C4-2B (cell line): ENCODE measurements at regions not wholly inside any gene's neighbourhood (a gene's known extent, or its start where the extent isn't known, plus 50 kb on each side); places are given as distances from the start of the nearest gene placed in this dataset.

ENCODE experiments used
- H3K27ac ChIP-seq: fragments of 450-650 bp; 2 replicates; pipeline ENCODE4 v1.5.1; 2017
- ZFX ChIP-seq: fragments of 450-650 bp; IDR thresholded peaks from 2 replicates; pipeline ENCODE4 v1.6.1; 2017
- TF ChIP-seq, protein P1 (sequence below): fragments of 450-650 bp; conservative IDR thresholded peaks from 2 replicates; pipeline ENCODE4 v1.5.1; 2017; ENCODE audit warnings: mild to moderate bottlenecking

GRCh38 chr12:108019862-108020261, 109.2 kb upstream of the WSCD2 start:
- no peak for TF ChIP-seq ZFX
- TF ChIP-seq, protein P1, sequence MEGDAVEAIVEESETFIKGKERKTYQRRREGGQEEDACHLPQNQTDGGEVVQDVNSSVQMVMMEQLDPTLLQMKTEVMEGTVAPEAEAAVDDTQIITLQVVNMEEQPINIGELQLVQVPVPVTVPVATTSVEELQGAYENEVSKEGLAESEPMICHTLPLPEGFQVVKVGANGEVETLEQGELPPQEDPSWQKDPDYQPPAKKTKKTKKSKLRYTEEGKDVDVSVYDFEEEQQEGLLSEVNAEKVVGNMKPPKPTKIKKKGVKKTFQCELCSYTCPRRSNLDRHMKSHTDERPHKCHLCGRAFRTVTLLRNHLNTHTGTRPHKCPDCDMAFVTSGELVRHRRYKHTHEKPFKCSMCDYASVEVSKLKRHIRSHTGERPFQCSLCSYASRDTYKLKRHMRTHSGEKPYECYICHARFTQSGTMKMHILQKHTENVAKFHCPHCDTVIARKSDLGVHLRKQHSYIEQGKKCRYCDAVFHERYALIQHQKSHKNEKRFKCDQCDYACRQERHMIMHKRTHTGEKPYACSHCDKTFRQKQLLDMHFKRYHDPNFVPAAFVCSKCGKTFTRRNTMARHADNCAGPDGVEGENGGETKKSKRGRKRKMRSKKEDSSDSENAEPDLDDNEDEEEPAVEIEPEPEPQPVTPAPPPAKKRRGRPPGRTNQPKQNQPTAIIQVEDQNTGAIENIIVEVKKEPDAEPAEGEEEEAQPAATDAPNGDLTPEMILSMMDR, result no peak
- H3K27ac ChIP-seq, result no peak overlapping the region

DNA sequence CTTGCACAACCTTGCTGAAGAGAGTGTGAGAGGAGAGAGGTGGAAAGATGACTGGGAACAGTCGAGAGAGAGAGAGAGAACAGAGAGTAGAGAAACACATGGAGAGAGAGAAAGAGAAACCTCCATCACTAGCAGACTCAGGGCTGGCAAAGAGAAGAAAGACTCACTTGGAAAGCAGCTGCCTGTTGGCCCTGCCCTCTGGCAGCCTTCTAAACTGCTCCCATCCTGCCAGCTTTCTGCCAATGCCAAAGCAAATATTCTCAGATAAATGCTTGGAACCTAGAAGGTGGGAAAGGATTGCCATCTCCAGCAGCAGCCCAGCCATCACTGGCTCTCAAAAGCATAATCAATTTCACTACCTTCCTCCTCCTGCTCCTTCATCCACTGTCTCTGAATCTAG, 107.9 kb upstream of the WSCD2 start:
- TF ChIP-seq ZFX, result no peak
- TF ChIP-seq, protein P1, result no peak
- no peak overlapping the region for H3K27ac ChIP-seq

DNA sequence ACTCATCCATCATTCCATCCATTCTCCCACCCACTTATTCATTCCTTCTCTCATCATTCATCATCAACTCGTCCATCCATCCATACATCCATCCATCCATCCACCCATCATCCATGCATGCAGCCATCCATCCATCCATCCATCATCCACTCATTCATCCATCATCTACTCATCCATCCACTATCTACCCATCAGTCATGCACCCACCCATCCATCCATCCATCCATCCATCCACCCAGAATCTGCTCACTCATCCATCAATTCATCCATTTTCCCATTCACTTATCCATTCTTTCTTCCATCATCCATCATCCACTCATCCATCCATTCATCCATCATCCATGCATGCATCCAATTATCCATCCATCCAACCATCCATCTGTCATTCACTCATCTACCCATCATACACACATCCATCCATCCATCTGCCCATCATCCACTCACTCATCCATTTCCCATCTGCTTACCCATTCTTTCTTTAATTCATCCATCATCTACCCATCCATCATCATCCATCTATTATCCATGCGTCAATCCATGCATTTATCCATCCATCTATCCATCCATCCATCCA, 107.1 kb upstream of the WSCD2 start:
- no peak for TF ChIP-seq ZFX
- TF ChIP-seq, protein P1, result no peak
- H3K27ac ChIP-seq, result no peak overlapping the region

DNA sequence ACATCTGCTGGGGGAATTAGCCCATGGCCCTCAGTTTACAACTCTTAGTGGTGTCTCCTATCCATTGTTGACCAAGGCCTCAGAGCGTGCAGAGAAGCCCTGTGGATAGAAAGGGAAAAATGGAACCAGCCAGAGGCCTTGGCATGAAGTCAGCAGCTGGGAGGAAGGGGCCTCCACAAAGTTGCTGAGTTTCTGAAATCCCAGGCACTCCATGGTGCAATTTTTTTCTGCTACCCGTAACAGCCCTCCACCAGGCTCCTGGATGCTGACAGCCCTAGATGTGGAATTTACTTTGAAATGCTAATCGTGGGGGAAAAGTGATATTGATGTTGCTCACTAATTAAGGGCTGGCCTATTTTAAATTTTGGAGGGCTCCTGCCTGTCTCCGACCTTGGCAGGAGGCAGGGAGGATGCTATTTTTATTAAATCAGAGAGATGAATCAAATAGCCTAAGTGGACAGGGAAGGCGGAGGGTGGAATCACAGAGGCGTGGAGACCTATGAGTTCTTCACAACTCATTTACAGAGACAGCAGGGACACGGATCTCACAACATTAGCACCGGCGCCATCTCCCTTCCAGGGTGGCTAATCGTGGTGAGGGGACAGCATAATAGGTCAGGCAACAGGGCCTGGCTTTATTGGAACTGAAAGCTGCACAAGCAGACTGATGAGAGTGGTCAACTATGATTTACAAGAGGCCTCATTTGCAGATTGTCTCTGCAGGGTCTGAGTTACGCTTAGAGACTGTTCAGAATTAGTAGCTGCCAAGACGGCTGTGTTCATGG, 99.8 kb upstream of the WSCD2 start:
- no peak overlapping the region for H3K27ac ChIP-seq
- TF ChIP-seq, protein P1, result no peak
- TF ChIP-seq ZFX, result no peak

DNA sequence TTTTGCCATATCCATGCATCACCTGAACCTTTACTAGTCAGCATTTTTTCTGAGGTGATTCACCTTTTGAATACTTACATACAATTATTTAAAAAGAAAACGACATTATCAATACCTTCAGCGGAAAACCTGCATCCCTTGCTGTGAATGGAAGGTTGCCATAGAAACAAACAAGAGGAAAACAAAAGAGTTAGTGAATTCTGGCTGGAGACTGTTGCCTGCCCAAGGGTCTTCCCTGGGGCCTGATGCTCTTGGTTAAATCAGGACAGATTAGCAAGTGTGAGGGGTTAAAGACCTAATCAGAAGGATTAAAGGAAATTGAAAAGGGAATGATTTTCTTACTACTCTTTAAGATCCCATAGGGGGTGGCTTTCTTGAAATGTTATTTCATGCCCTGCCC, 96.0 kb upstream of the WSCD2 start:
- H3K27ac ChIP-seq, result no peak overlapping the region
- TF ChIP-seq, protein P1, result no peak

DNA sequence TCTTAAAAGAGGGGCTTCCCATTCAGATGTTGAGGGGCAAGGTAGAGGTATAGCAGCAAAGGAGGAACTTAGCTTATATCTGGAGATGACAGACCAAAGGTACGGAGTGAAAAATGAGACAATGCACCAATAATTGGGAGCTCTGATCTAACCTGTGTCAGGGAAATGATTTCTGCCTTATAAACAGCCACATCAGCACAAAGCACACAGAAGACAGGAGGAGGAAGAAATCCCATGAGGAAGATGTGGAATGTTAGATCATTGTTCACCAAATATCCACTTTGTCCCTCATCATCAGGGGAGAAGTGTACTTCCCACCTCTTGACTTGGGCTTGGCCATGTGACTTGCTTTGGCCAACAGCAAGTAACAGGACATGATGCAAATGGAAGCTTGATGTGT, 93.7 kb upstream of the WSCD2 start:
- TF ChIP-seq ZFX, result no peak
- TF ChIP-seq, protein P1, result no peak

GRCh38 chr12:108037960-108038359, 91.1 kb upstream of the WSCD2 start:
- no peak overlapping the region for H3K27ac ChIP-seq
- no peak for TF ChIP-seq ZFX
- TF ChIP-seq, protein P1, result no peak

More for the DNA sequence above, 93.7 kb upstream of the WSCD2 start:
- no peak overlapping the region for H3K27ac ChIP-seq
